Heart left ventricle (tissue), 16 donors: ENCODE measurements at regions not wholly inside any gene's neighbourhood (a gene's known extent, or its start where the extent isn't known, plus 50 kb on each side); places are given as distances from the start of the nearest gene placed in this dataset.

Experiments used
- ATAC-seq, 4 donors: fragments of 200-7000 bp; cut with Tn5 transposase; one replicate each; pipeline ENCODE4 v1.9.1; 2020 to 2022; ENCODE audit warnings: moderate library complexity in 4 of 4, mild to moderate bottlenecking in 3 of 4, moderate number of reproducible peaks in 1 of 4
- DNase-seq, 5 donors: peaks; one replicate each; pipeline ENCODE4 v3.0.0-alpha.2; 2020
- H3K27ac ChIP-seq, 12 donors: fragments of 200-600 bp; sonication (generic) in 4 of 12; one replicate each; pipeline versions ENCODE4 v1.5.0 to v1.8.0; 2016 to 2022; ENCODE audit warnings: mild to moderate bottlenecking in 2 of 12
- H3K27me3 ChIP-seq, 9 donors: fragments of 200-600 bp; sonication (generic) in 2 of 9; one replicate each; pipeline versions ENCODE4 v1.5.1 to v1.8.0; 2016 to 2022; ENCODE audit warnings: mild to moderate bottlenecking in 3 of 9
- H3K36me3 ChIP-seq, 9 donors: fragments of 200-600 bp; sonication (generic) in 2 of 9; one replicate each; pipeline versions ENCODE4 v1.5.0 to v1.8.0; 2018 to 2022; ENCODE audit warnings: mild to moderate bottlenecking in 2 of 9
- H3K4me1 ChIP-seq, 12 donors: fragments of 200-600 bp; sonication (generic) in 4 of 12; one replicate each; pipeline versions ENCODE4 v1.5.0 to v1.8.0; 2016 to 2022; ENCODE audit warnings: mild to moderate bottlenecking in 3 of 12
- H3K4me3 ChIP-seq, 12 donors: fragments of 200-600 bp; sonication (generic) in 4 of 12; one replicate each; pipeline versions ENCODE4 v1.5.0 to v1.8.0; 2017 to 2022; ENCODE audit warnings: mild to moderate bottlenecking in 9 of 12, moderate library complexity in 4 of 12
- H3K9me3 ChIP-seq, 12 donors: fragments of 200-600 bp; sonication (generic) in 4 of 12; one replicate each; pipeline versions ENCODE4 v1.5.0 to v1.8.0; 2016 to 2022; ENCODE audit warnings: mild to moderate bottlenecking in 1 of 12
- CTCF ChIP-seq, 12 donors: fragments of 200-600 bp; sonication (generic) in 4 of 12; IDR thresholded peaks; one replicate each; pipeline versions ENCODE4 v1.5.0 to v1.8.0; 2018 to 2022; ENCODE audit warnings: antibody characterized with exemption in 12 of 12, mild to moderate bottlenecking in 5 of 12
- POLR2A ChIP-seq, 2 donors: fragments of 450-650 bp; IDR thresholded peaks; one replicate each; pipeline ENCODE4 v1.6.1; 2017; ENCODE audit warnings: antibody characterized with exemption in 2 of 2, mild to moderate bottlenecking in 2 of 2, moderate library complexity in 2 of 2
- WGBS, 4 donors: extraction: QIAGEN DNeasy Blood & Tissue Kit in 2 of 4; methylation state at CpG; one replicate each; pipeline versions ENCODE4 v1.1.5 to v1.1.7; 2013 to 2018; 5-methylcytosine and 5-hydroxymethylcytosine counted together
- intact Hi-C, 10 donors: fragments of 100-400 bp; cut with DNase I; formaldehyde crosslinking; loops; one replicate each; pipeline versions ENCODE4 v1.11.1 to v1.14.2; 2022
- donor health status: ischemic (EF 13 %, LVEDD 7.1; RV severe dilation, severe dysfunction).
- donor health status: healthy with polysubstance abuse.
- donor health status: DM: no; HTN: yes; CAD: no.
- donor health status: DM: no; HTN: no; CAD: no.
- donor health status: ischemic (EF 25% LVEDD 6.9; RV normal size, moderate dysfunction).
- donor health status: ischemic (EF 25% LVEDD 5.7; RV mildly dilated, moderate dysfunction).
- donor health status: healthy.
- donor health status: DM: yes; HTN: yes; CAD: no.
- donor health status: ischemic (EF 35%, LVEDD 5.7; RV mildly dilated, moderate dysfunction).
- donor health status: nonischemic (EF 11% LVEDD 7.7; RV severe dilation, severe dysfunction).
- donor health status: DM: yes; HTN: yes; CAD: no.
- donor health status: PGD.
- donor health status: ischemic (EF 29% LVEDD 5.4; RV normal size, mild dysfunction).
- donor health status: nonischemic (EF 23%, LVEDD 6.1; RV moderate dilation, normal function).

- 74 to 83% (median 80%) methylated on average over 12 to 13 of the region's 13 CpGs for WGBS, 4 donors
- Histone ChIP-seq H3K4me3 (no peak overlapping the region), H3K9me3 (no peaks in the 10 kb centered on the region), H3K4me1 (peaks cover 10 to 73% (median 65%) of the 10 kb centered on the region in 12 donors), H3K27ac (no peak overlapping the region), H3K36me3 (no peaks in the 10 kb centered on the region), H3K27me3 (no peaks in the 10 kb centered on the region)
- DNase-seq (no peak), ATAC-seq (no peak)
- TF ChIP-seq POLR2A (IDR thresholded peaks at IDR 0.05) (no peak), CTCF (IDR thresholded peaks at IDR 0.05) (no peak)
- intact Hi-C loops: loop anchor here in 1 of 10 donors (5.0 kb wide), 1 partner anchor 45 kb away; no protein-coding TSS in a partner anchor
Observed at GRCh38 chr9:110076894-110077725, 130.8 kb downstream of the C9orf152 start.

- intact Hi-C loops: loop anchor here in 1 of 10 donors (5.0 kb wide), 1 partner anchor 44 kb away; no protein-coding TSS in a partner anchor
- Histone ChIP-seq H3K27ac (peak overlapping the region in 3 of 12 donors; percentile 7 to 46 (median 22)), H3K4me1 (peaks cover 10 to 73% (median 63%) of the 10 kb centered on the region in 12 donors), H3K27me3 (no peaks in the 10 kb centered on the region), H3K4me3 (no peak overlapping the region), H3K9me3 (no peaks in the 10 kb centered on the region), H3K36me3 (no peaks in the 10 kb centered on the region)
- ATAC-seq (no peak), DNase-seq (no peak)
- TF ChIP-seq CTCF (IDR thresholded peaks at IDR 0.05) (no peak), POLR2A (IDR thresholded peaks at IDR 0.05) (no peak)
- WGBS, 4 donors: 69 to 74% (median 72%) methylated on average over 7 of the region's 7 CpGs
Observed at GRCh38 chr9:110077925-110078324, 130.0 kb downstream of the C9orf152 start.

- WGBS, 4 donors: 14 to 25% (median 19%) methylated on average over 4 of the region's 4 CpGs
- peaks cover 13 to 73% (median 62%) of the 10 kb centered on the region in 12 donors for H3K4me1 ChIP-seq
- intact Hi-C loops: loop anchor here in 1 of 10 donors (5.0 kb wide), 1 partner anchor 44 kb away; no protein-coding TSS in a partner anchor
Observed at GRCh38 chr9:110078604-110079003, 129.4 kb downstream of the C9orf152 start.

More at GRCh38 chr9:110078604-110079003, 129.4 kb downstream of the C9orf152 start:
- no peak overlapping the region for H3K4me3 ChIP-seq
- H3K27me3 ChIP-seq: no peaks in the 10 kb centered on the region
- TF ChIP-seq POLR2A (IDR thresholded peaks at IDR 0.05) (no peak), CTCF (IDR thresholded peaks at IDR 0.05) (no peak)
- no peak for ATAC-seq
- peak overlapping the region in 7 of 12 donors; percentile 0 to 46 (median 22) for H3K27ac ChIP-seq
- H3K36me3 ChIP-seq: no peaks in the 10 kb centered on the region
- H3K9me3 ChIP-seq: no peaks in the 10 kb centered on the region
- DNase-seq: no peak
